ENCODE measurements at regions not wholly inside any gene's neighbourhood (a gene's known extent, or its start where the extent isn't known, plus 50 kb on each side); places are given as distances from the start of the nearest gene placed in this dataset.

DNA sequence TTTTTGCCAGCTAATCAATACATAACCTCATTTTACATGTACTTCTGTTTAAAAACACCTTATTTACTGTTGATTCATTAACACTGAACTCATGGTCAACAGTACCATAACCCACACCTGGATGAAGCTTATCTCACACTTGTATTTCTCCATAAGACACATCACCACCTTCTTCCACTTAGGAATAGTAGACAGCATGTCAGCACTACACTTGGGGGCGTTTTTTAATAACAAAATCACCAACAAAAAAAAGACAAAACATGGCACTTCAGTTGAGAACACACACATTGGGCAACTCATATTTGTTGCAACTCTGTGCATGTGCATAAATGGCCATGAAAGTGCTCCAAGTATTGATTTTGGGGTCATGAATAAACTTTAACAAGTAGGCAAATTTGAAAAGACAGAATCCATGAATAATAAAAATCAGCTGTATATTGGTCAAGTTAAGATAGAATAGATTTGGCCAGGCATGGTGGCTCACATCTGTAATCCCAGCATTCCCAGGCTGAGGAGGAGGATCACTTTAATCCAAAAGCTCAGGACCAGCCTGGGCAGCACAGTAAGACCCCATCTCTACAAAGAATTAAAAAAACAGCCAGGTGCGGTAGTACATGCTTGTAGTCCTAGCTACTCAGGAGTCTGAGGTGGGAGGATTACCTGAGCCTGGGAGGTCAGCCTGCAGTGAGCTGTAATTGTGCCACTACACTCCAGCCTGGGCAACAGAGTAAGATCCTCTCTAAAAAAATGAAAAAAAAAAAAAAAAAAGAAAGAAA lies 84.4 kb upstream of the SRD5A2 start:
- Histone ChIP-seq H3K36me3 (ENCODE audit: control insufficient read depth in 4 of 4, insufficient read depth in 4 of 4, low read length in 3 of 4) (no peaks in the 10 kb centered on the region), H3K9me3 (ENCODE audit: control extremely low read depth in 1 of 5, control insufficient read depth in 4 of 5, insufficient read depth in 2 of 5, low read depth in 1 of 5, low read length in 4 of 5) (no peaks in the 10 kb centered on the region), H3K27ac (ENCODE audit: insufficient read depth in 1 of 2, low read depth in 1 of 2, low read length in 2 of 2, poor library complexity in 1 of 2, severe bottlenecking in 2 of 2) (no peak overlapping the region), H3K4me1 (ENCODE audit: control extremely low read depth in 1 of 4, control insufficient read depth in 4 of 4, insufficient read depth in 4 of 4, low read length in 3 of 4) (no peaks in the 10 kb centered on the region), H3K4me3 (ENCODE audit: control insufficient read depth in 1 of 7, extremely low read depth in 1 of 7, insufficient read depth in 4 of 7, low read depth in 2 of 7, low read length in 6 of 7) (no peak overlapping the region), H3K27me3 (replicated peaks in 2 of 5; ENCODE audit: control insufficient read depth in 4 of 5, insufficient read depth in 5 of 5, low read length in 4 of 5) (no peaks in the 10 kb centered on the region)
- 100% methylated on average over 1 of the region's 2 CpGs for WGBS (ENCODE audit: insufficient coverage)
- no peak for DNase-seq
- POLR2A ChIA-PET, result no interaction called here
- CTCF ChIA-PET, result no interaction called here

DNA sequence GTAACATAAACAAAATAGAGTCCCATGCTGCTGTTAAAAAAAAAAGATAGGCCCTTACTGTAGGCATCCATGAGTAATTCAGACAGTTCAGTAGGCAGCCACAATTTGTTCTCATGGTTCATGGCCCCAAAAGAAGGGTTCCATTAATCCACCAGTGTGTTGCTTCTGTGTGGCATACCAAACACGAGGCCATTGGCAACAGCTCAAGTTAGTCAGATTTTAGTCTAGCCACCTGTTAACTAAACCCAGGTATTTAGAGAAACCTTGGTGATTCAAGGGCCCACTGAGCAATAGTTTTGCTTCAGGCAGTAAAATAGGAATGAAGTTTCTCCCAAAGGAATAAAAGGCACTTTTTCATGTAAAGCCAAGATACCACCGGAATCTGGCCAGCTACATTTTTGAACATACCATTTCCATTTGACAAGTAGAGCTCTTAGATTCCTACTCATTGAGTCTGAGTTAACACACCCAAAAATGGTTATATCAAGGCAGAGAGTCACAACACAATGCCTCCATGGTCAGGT lies 80.1 kb upstream of the SRD5A2 start:
- ChIA-PET CTCF (interaction anchor here (1.2 kb wide), 1 partner anchor 9 kb away, joined by 3 read pairs; no protein-coding TSS in a partner anchor), POLR2A (no interaction called here)
- no peak overlapping the region for H3K4me3 ChIP-seq (ENCODE audit: control insufficient read depth in 1 of 7, extremely low read depth in 1 of 7, insufficient read depth in 4 of 7, low read depth in 2 of 7, low read length in 6 of 7)
- H3K27ac ChIP-seq (ENCODE audit: insufficient read depth in 1 of 2, low read depth in 1 of 2, low read length in 2 of 2, poor library complexity in 1 of 2, severe bottlenecking in 2 of 2), result no peak overlapping the region
- no peaks in the 10 kb centered on the region for H3K9me3 ChIP-seq (ENCODE audit: control extremely low read depth in 1 of 5, control insufficient read depth in 4 of 5, insufficient read depth in 2 of 5, low read depth in 1 of 5, low read length in 4 of 5)
- no peaks in the 10 kb centered on the region for H3K27me3 ChIP-seq (replicated peaks in 2 of 5; ENCODE audit: control insufficient read depth in 4 of 5, insufficient read depth in 5 of 5, low read length in 4 of 5)
- H3K4me1 ChIP-seq (ENCODE audit: control extremely low read depth in 1 of 4, control insufficient read depth in 4 of 4, insufficient read depth in 4 of 4, low read length in 3 of 4), result no peaks in the 10 kb centered on the region
- no peak for DNase-seq
- WGBS (ENCODE audit: insufficient coverage), result 100% methylated on average over 2 of the region's 2 CpGs
- H3K36me3 ChIP-seq (ENCODE audit: control insufficient read depth in 4 of 4, insufficient read depth in 4 of 4, low read length in 3 of 4), result no peaks in the 10 kb centered on the region

DNA sequence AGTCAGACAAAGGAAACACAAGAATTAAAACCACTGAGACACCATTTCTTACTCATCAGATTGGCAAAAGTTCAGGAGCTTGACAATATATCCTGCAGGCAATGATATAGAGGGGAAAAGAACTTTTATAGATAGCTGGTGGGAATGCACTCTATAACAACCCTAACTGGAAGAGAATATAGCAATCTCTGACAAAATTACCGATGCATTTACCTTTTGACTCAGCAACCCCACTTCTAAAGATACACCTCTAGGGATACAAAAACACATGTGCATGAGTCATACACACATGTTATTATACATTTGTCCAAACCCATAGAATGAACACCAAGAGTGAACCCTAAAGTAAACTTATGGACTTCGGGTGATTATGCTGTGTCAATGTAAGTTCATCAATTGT lies 79.4 kb upstream of the SRD5A2 start:
- H3K27ac ChIP-seq (ENCODE audit: insufficient read depth in 1 of 2, low read depth in 1 of 2, low read length in 2 of 2, poor library complexity in 1 of 2, severe bottlenecking in 2 of 2), result no peak overlapping the region
- H3K36me3 ChIP-seq (ENCODE audit: control insufficient read depth in 4 of 4, insufficient read depth in 4 of 4, low read length in 3 of 4), result no peaks in the 10 kb centered on the region
- no peak overlapping the region for H3K4me3 ChIP-seq (ENCODE audit: control insufficient read depth in 1 of 7, extremely low read depth in 1 of 7, insufficient read depth in 4 of 7, low read depth in 2 of 7, low read length in 6 of 7)
- POLR2A ChIA-PET, result no interaction called here
- no peaks in the 10 kb centered on the region for H3K4me1 ChIP-seq (ENCODE audit: control extremely low read depth in 1 of 4, control insufficient read depth in 4 of 4, insufficient read depth in 4 of 4, low read length in 3 of 4)
- no peak for DNase-seq
- CTCF ChIA-PET, result interaction anchor here (1.2 kb wide), 1 partner anchor 9 kb away, joined by 3 read pairs; no protein-coding TSS in a partner anchor
- 100% methylated on average over 1 of the region's 2 CpGs for WGBS (ENCODE audit: insufficient coverage)
- H3K27me3 ChIP-seq (replicated peaks in 2 of 5; ENCODE audit: control insufficient read depth in 4 of 5, insufficient read depth in 5 of 5, low read length in 4 of 5), result no peaks in the 10 kb centered on the region
- no peaks in the 10 kb centered on the region for H3K9me3 ChIP-seq (ENCODE audit: control extremely low read depth in 1 of 5, control insufficient read depth in 4 of 5, insufficient read depth in 2 of 5, low read depth in 1 of 5, low read length in 4 of 5)

DNA sequence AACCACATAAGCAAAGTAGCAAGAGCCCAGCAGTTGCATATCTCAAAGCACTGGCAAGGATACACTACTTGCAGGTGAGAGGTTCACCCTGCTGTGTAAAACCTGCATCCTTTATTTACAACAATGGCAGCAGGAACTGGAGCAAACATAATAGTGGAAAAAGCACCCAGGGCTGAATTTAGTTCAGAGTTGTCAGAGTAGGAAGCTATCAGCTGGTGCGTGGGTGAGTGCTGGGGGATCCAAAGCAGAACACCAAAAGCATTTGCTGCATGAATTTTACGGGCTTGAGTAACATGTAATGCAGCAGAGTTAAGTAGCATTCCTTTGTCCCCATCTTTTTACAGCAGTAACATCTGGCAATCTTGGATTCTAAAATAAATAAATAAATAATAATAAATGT lies 73.5 kb upstream of the SRD5A2 start:
- ChIA-PET POLR2A (no interaction called here), CTCF (no interaction called here)
- DNase-seq, result no peak
- H3K36me3 ChIP-seq (ENCODE audit: control insufficient read depth in 4 of 4, insufficient read depth in 4 of 4, low read length in 3 of 4), result no peaks in the 10 kb centered on the region
- H3K4me3 ChIP-seq (ENCODE audit: control insufficient read depth in 1 of 7, extremely low read depth in 1 of 7, insufficient read depth in 4 of 7, low read depth in 2 of 7, low read length in 6 of 7), result no peak overlapping the region
- H3K9me3 ChIP-seq (ENCODE audit: control extremely low read depth in 1 of 5, control insufficient read depth in 4 of 5, insufficient read depth in 2 of 5, low read depth in 1 of 5, low read length in 4 of 5), result no peaks in the 10 kb centered on the region
- H3K4me1 ChIP-seq (ENCODE audit: control extremely low read depth in 1 of 4, control insufficient read depth in 4 of 4, insufficient read depth in 4 of 4, low read length in 3 of 4), result no peaks in the 10 kb centered on the region
- H3K27me3 ChIP-seq (replicated peaks in 2 of 5; ENCODE audit: control insufficient read depth in 4 of 5, insufficient read depth in 5 of 5, low read length in 4 of 5), result peaks cover 0 to 2% (median 0%) of the 10 kb centered on the region in 5 experiments
- no peak overlapping the region for H3K27ac ChIP-seq (ENCODE audit: insufficient read depth in 1 of 2, low read depth in 1 of 2, low read length in 2 of 2, poor library complexity in 1 of 2, severe bottlenecking in 2 of 2)
- WGBS (ENCODE audit: insufficient coverage), result 30% methylated on average over 1 of the region's 2 CpGs

DNA sequence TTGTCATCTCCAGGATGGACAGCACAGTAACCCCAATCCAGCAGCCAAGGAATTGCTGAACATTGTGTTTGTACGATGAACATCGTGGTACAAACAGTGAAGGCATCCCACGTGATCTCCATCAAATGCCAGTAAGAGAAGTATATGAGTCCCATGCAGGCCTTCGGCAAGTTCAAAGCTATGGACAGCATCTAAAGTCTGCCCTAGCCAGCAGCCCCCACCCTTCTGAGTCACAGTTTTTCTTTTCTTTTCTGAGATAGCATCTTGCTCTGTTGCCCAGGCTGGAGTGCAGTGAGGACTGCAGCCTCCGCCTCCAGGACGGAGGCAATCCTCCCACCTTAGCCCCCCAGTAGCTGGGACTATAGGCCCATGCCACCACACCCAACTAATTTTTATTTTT lies 71.0 kb upstream of the SRD5A2 start:
- H3K4me3 ChIP-seq (ENCODE audit: control insufficient read depth in 1 of 7, extremely low read depth in 1 of 7, insufficient read depth in 4 of 7, low read depth in 2 of 7, low read length in 6 of 7), result no peak overlapping the region
- no peak for DNase-seq
- WGBS (ENCODE audit: insufficient coverage), result 100% methylated on average over 4 of the region's 6 CpGs
- no peaks in the 10 kb centered on the region for H3K4me1 ChIP-seq (ENCODE audit: control extremely low read depth in 1 of 4, control insufficient read depth in 4 of 4, insufficient read depth in 4 of 4, low read length in 3 of 4)
- H3K36me3 ChIP-seq (ENCODE audit: control insufficient read depth in 4 of 4, insufficient read depth in 4 of 4, low read length in 3 of 4), result no peaks in the 10 kb centered on the region
- peaks cover 0 to 2% (median 0%) of the 10 kb centered on the region in 5 experiments for H3K27me3 ChIP-seq (replicated peaks in 2 of 5; ENCODE audit: control insufficient read depth in 4 of 5, insufficient read depth in 5 of 5, low read length in 4 of 5)
- ChIA-PET CTCF (interaction anchor here (1.5 kb wide), 1 partner anchor 9 kb away, joined by 3 read pairs; no protein-coding TSS in a partner anchor), POLR2A (no interaction called here)
- H3K27ac ChIP-seq (ENCODE audit: insufficient read depth in 1 of 2, low read depth in 1 of 2, low read length in 2 of 2, poor library complexity in 1 of 2, severe bottlenecking in 2 of 2), result no peak overlapping the region
- H3K9me3 ChIP-seq (ENCODE audit: control extremely low read depth in 1 of 5, control insufficient read depth in 4 of 5, insufficient read depth in 2 of 5, low read depth in 1 of 5, low read length in 4 of 5), result no peaks in the 10 kb centered on the region

DNA sequence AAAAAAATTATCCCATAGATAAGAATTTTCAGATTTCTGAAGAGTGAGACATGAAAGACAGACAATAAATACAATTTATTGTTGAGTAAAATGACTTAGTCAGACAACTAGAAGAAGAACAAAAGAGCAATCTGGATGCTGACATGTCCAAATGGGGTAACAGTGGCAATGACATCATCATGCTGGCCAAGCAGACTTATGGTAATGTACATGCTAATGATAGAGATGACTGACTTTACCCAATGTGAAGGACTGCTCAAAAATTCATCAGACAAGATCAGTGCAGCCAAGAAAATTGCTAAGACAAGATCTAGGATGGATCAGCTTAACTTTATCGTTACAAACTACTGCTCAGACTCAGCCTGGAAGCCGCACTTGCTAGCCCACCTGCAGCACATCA lies 70.5 kb upstream of the SRD5A2 start:
- no peak overlapping the region for H3K27ac ChIP-seq (ENCODE audit: insufficient read depth in 1 of 2, low read depth in 1 of 2, low read length in 2 of 2, poor library complexity in 1 of 2, severe bottlenecking in 2 of 2)
- H3K4me1 ChIP-seq (ENCODE audit: control extremely low read depth in 1 of 4, control insufficient read depth in 4 of 4, insufficient read depth in 4 of 4, low read length in 3 of 4), result no peaks in the 10 kb centered on the region
- H3K9me3 ChIP-seq (ENCODE audit: control extremely low read depth in 1 of 5, control insufficient read depth in 4 of 5, insufficient read depth in 2 of 5, low read depth in 1 of 5, low read length in 4 of 5), result no peaks in the 10 kb centered on the region
- WGBS (ENCODE audit: insufficient coverage), result 100% methylated on average over 2 of the region's 2 CpGs
- POLR2A ChIA-PET, result no interaction called here
- H3K4me3 ChIP-seq (ENCODE audit: control insufficient read depth in 1 of 7, extremely low read depth in 1 of 7, insufficient read depth in 4 of 7, low read depth in 2 of 7, low read length in 6 of 7), result no peak overlapping the region
- CTCF ChIA-PET, result interaction anchor here (1.5 kb wide), 1 partner anchor 9 kb away, joined by 3 read pairs; no protein-coding TSS in a partner anchor
- peaks cover 0 to 2% (median 0%) of the 10 kb centered on the region in 5 experiments for H3K27me3 ChIP-seq (replicated peaks in 2 of 5; ENCODE audit: control insufficient read depth in 4 of 5, insufficient read depth in 5 of 5, low read length in 4 of 5)
- no peaks in the 10 kb centered on the region for H3K36me3 ChIP-seq (ENCODE audit: control insufficient read depth in 4 of 4, insufficient read depth in 4 of 4, low read length in 3 of 4)
- DNase-seq, result no peak

DNA sequence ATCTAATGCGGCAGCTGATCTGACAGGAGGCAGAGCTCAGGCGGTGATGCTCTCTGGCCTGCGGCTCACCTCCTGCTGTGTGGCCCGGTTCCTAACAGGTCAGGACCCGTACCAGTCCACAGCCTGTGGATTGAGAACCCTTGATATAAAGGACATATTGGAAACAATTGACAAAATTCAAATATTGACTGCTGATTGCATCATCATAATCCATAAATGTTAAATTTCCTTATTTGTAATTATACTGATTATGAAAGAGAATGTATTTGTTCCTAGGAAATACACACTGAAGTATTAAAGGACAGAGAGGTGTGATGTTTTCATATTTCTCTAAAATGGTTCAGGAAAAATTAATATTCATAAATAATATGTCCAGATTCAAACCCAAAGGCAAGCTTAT lies 63.8 kb upstream of the SRD5A2 start:
- POLR2A ChIA-PET, result no interaction called here
- no peak overlapping the region for H3K27ac ChIP-seq (ENCODE audit: insufficient read depth in 1 of 2, low read depth in 1 of 2, low read length in 2 of 2, poor library complexity in 1 of 2, severe bottlenecking in 2 of 2)
- H3K9me3 ChIP-seq (ENCODE audit: control extremely low read depth in 1 of 5, control insufficient read depth in 4 of 5, insufficient read depth in 2 of 5, low read depth in 1 of 5, low read length in 4 of 5), result peaks cover 0 to 6% (median 0%) of the 10 kb centered on the region in 5 experiments
- H3K4me3 ChIP-seq (ENCODE audit: control insufficient read depth in 1 of 7, extremely low read depth in 1 of 7, insufficient read depth in 4 of 7, low read depth in 2 of 7, low read length in 6 of 7), result no peak overlapping the region
- H3K4me1 ChIP-seq (ENCODE audit: control extremely low read depth in 1 of 4, control insufficient read depth in 4 of 4, insufficient read depth in 4 of 4, low read length in 3 of 4), result no peaks in the 10 kb centered on the region
- CTCF ChIA-PET, result no interaction called here
- H3K36me3 ChIP-seq (ENCODE audit: control insufficient read depth in 4 of 4, insufficient read depth in 4 of 4, low read length in 3 of 4), result no peaks in the 10 kb centered on the region
- peaks cover 0 to 2% (median 0%) of the 10 kb centered on the region in 5 experiments for H3K27me3 ChIP-seq (replicated peaks in 2 of 5; ENCODE audit: control insufficient read depth in 4 of 5, insufficient read depth in 5 of 5, low read length in 4 of 5)
- 76% methylated on average over 4 of the region's 5 CpGs for WGBS (ENCODE audit: insufficient coverage)
- DNase-seq, result no peak

Data from common myeloid progenitor, CD34-positive (primary cell).